NB4 (cell line): ENCODE measurements at regions not wholly inside any gene's neighbourhood (a gene's known extent, or its start where the extent isn't known, plus 50 kb on each side); places are given as distances from the start of the nearest gene placed in this dataset.

Source experiments
- MYC ChIP-seq: IDR thresholded peaks from 2 replicates; pipeline ENCODE4 v1.6.1; 2011; ENCODE audit warnings: low read depth, low read length
- POLR2A ChIP-seq: IDR thresholded peaks from 2 replicates; pipeline ENCODE4 v1.6.1; 2011; ENCODE audit warnings: mild to moderate bottlenecking; ENCODE audit not compliant: insufficient read length; ENCODE audit errors: extremely low read depth
- TF ChIP-seq, protein P1 (sequence below): IDR thresholded peaks from one replicate; pipeline ENCODE4 v1.5.1; 2012; ENCODE audit warnings: low read depth, low read length
- TF ChIP-seq, protein P2 (sequence below): IDR thresholded peaks from 2 replicates; pipeline ENCODE4 v1.6.1; 2011; ENCODE audit warnings: low read depth, low read length

DNA sequence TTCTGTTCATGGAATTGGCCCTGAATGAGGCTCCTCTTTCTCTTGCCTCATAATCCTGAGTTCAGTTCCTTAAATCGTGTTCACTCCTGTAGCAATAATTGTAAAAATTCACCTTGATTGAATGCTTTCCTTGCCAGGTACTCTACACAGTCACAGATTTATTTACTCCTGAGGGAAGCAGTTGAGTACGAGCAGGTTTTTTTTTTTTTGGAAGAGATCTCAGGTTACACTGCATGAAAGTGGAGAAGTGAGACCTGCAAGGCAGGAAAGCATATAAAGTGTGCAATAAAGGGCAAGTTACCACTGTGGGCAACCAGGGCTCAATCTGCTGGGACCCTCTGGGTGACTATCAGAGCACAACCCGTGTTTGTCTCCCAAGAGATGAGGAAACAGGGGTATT lies 93.0 kb upstream of the DOK5 start:
- TF ChIP-seq POLR2A (no peak), MYC (no peak)
- TF ChIP-seq, protein P1, sequence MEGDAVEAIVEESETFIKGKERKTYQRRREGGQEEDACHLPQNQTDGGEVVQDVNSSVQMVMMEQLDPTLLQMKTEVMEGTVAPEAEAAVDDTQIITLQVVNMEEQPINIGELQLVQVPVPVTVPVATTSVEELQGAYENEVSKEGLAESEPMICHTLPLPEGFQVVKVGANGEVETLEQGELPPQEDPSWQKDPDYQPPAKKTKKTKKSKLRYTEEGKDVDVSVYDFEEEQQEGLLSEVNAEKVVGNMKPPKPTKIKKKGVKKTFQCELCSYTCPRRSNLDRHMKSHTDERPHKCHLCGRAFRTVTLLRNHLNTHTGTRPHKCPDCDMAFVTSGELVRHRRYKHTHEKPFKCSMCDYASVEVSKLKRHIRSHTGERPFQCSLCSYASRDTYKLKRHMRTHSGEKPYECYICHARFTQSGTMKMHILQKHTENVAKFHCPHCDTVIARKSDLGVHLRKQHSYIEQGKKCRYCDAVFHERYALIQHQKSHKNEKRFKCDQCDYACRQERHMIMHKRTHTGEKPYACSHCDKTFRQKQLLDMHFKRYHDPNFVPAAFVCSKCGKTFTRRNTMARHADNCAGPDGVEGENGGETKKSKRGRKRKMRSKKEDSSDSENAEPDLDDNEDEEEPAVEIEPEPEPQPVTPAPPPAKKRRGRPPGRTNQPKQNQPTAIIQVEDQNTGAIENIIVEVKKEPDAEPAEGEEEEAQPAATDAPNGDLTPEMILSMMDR, result no peak
- TF ChIP-seq, protein P2, sequence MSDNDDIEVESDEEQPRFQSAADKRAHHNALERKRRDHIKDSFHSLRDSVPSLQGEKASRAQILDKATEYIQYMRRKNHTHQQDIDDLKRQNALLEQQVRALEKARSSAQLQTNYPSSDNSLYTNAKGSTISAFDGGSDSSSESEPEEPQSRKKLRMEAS, result no peak
